Right lobe of liver (tissue), 4 donors: ENCODE measurements at regions not wholly inside any gene's neighbourhood (a gene's known extent, or its start where the extent isn't known, plus 50 kb on each side); places are given as distances from the start of the nearest gene placed in this dataset.

Source experiments
- CTCF ChIP-seq, 4 donors: fragments of 200-600 bp in 3 of 4; fragments of 450-650 bp in 1 of 4; IDR thresholded peaks; one replicate each; pipeline versions ENCODE4 v1.5.1 to v1.8.0; 2016 to 2022; ENCODE audit warnings: antibody characterized with exemption in 4 of 4, mild to moderate bottlenecking in 2 of 4
- POLR2A ChIP-seq: fragments of 450-650 bp; IDR thresholded peaks from one replicate; pipeline ENCODE4 v1.6.1; 2017; ENCODE audit warnings: antibody characterized with exemption, mild to moderate bottlenecking
- donor health status: DM: no; HTN: no; CAD: no.
- donor health status: DM: no; HTN: no; CAD: no.
- donor health status: DM: no; HTN: yes; CAD: no.

GRCh38 chr5:97676608-97677007 lies 493.6 kb upstream of the RIOK2 start:
- no peak for TF ChIP-seq CTCF (IDR thresholded peaks at IDR 0.05)
- no peak for TF ChIP-seq POLR2A
